ENCODE measurements at regions not wholly inside any gene's neighbourhood (a gene's known extent, or its start where the extent isn't known, plus 50 kb on each side); places are given as distances from the start of the nearest gene placed in this dataset.

GRCh38 chrX:99353412-99353811, 1056.7 kb downstream of the PCDH19 start:
- Histone ChIP-seq H3K27ac (ENCODE audit: control insufficient read depth, insufficient read depth, low read length) (no peak overlapping the region), H3K9me1 (ENCODE audit: control insufficient read depth, extremely low read depth, insufficient read depth, low read length) (no peaks in the 10 kb centered on the region), H2AFZ (ENCODE audit: control insufficient read depth, low read length) (no peak overlapping the region), H3K36me3 (ENCODE audit: control insufficient read depth in 2 of 2, extremely low read depth in 1 of 2, insufficient read depth in 2 of 2, low read length in 2 of 2) (no peaks in the 10 kb centered on the region), H4K20me1 (ENCODE audit: control insufficient read depth, extremely low read depth, insufficient read depth, low read length) (no peaks in the 10 kb centered on the region), H3K9ac (ENCODE audit: control insufficient read depth, extremely low read depth, insufficient read depth, low read length) (no peak overlapping the region), H3K79me2 (ENCODE audit: control insufficient read depth, insufficient read depth, low read length) (no peaks in the 10 kb centered on the region), H3K9me3 (ENCODE audit: control insufficient read depth, low read depth, low read length) (no peaks in the 10 kb centered on the region), H3K4me1 (ENCODE audit: control insufficient read depth, extremely low read depth, insufficient read depth, low read length) (no peaks in the 10 kb centered on the region), H3K4me2 (ENCODE audit: control insufficient read depth, extremely low read depth, insufficient read depth, low read depth, low read length) (no peak overlapping the region), H3K4me3 (ENCODE audit: control insufficient read depth in 2 of 3, extremely low read depth in 1 of 3, insufficient read depth in 2 of 3, low read depth in 1 of 3, low read length in 3 of 3) (no peak overlapping the region), H3K27me3 (ENCODE audit: control insufficient read depth, extremely low read depth, insufficient read depth, low read length) (no peaks in the 10 kb centered on the region)
- FAIRE-seq: no peak
- dilution Hi-C loops (cut with MboI; ENCODE audit: extremely low pct_ligation_motif_present, low sequenced_read_pairs): no loop called here
- DNase-seq (ENCODE audit: low read depth, low spot score): no peak
- no peak for TF ChIP-seq EZH2 (IDR thresholded peaks at IDR 0.05; ENCODE audit: low read length)
- no peak for TF ChIP-seq CTCF (optimal IDR thresholded peaks at IDR 0.05 in 1 of 3, IDR thresholded peaks at IDR 0.05 in 1 of 3, conservative IDR thresholded peaks at IDR 0.05 in 1 of 3; ENCODE audit: extremely low read depth in 1 of 3, insufficient read depth in 2 of 3, low read length in 3 of 3)

GRCh38 chrX:99348256-99348655, 1061.8 kb downstream of the PCDH19 start:
- H3K27ac ChIP-seq (ENCODE audit: control insufficient read depth, insufficient read depth, low read length): no peak overlapping the region
- no peaks in the 10 kb centered on the region for H3K27me3 ChIP-seq (ENCODE audit: control insufficient read depth, extremely low read depth, insufficient read depth, low read length)
- H4K20me1 ChIP-seq (ENCODE audit: control insufficient read depth, extremely low read depth, insufficient read depth, low read length): no peaks in the 10 kb centered on the region
- FAIRE-seq: no peak
- dilution Hi-C loops (cut with MboI; ENCODE audit: extremely low pct_ligation_motif_present, low sequenced_read_pairs): no loop called here
- no peaks in the 10 kb centered on the region for H3K9me1 ChIP-seq (ENCODE audit: control insufficient read depth, extremely low read depth, insufficient read depth, low read length)
- no peaks in the 10 kb centered on the region for H3K4me1 ChIP-seq (ENCODE audit: control insufficient read depth, extremely low read depth, insufficient read depth, low read length)
- TF ChIP-seq EZH2 (IDR thresholded peaks at IDR 0.05; ENCODE audit: low read length) (no peak), CTCF (optimal IDR thresholded peaks at IDR 0.05 in 1 of 3, IDR thresholded peaks at IDR 0.05 in 1 of 3, conservative IDR thresholded peaks at IDR 0.05 in 1 of 3; ENCODE audit: extremely low read depth in 1 of 3, insufficient read depth in 2 of 3, low read length in 3 of 3) (no peak)
- H3K36me3 ChIP-seq (ENCODE audit: control insufficient read depth in 2 of 2, extremely low read depth in 1 of 2, insufficient read depth in 2 of 2, low read length in 2 of 2): no peaks in the 10 kb centered on the region
- no peak overlapping the region for H3K9ac ChIP-seq (ENCODE audit: control insufficient read depth, extremely low read depth, insufficient read depth, low read length)
- no peak overlapping the region for H2AFZ ChIP-seq (ENCODE audit: control insufficient read depth, low read length)
- no peaks in the 10 kb centered on the region for H3K9me3 ChIP-seq (ENCODE audit: control insufficient read depth, low read depth, low read length)
- no peak overlapping the region for H3K4me3 ChIP-seq (ENCODE audit: control insufficient read depth in 2 of 3, extremely low read depth in 1 of 3, insufficient read depth in 2 of 3, low read depth in 1 of 3, low read length in 3 of 3)
- H3K4me2 ChIP-seq (ENCODE audit: control insufficient read depth, extremely low read depth, insufficient read depth, low read depth, low read length): no peak overlapping the region
- no peak for DNase-seq (ENCODE audit: low read depth, low spot score)
- no peaks in the 10 kb centered on the region for H3K79me2 ChIP-seq (ENCODE audit: control insufficient read depth, insufficient read depth, low read length)

Measured in keratinocyte (primary cell).